GM19397 (cell line): ENCODE measurements at regions not wholly inside any gene's neighbourhood (a gene's known extent, or its start where the extent isn't known, plus 50 kb on each side); places are given as distances from the start of the nearest gene placed in this dataset.
"Not testable (repeated sequence)": the region's sequence is repeated elsewhere in the genome, so short reads cannot be mapped to it uniquely, and the experiment has no call there.

Experiments
- ATAC-seq: cut with Tn5 transposase; IDR thresholded peaks from one replicate; pipeline ENCODE4 v1.9.1; 2021; ENCODE audit warnings: mild to moderate bottlenecking, moderate library complexity; ENCODE audit not compliant: unreplicated experiment

DNA sequence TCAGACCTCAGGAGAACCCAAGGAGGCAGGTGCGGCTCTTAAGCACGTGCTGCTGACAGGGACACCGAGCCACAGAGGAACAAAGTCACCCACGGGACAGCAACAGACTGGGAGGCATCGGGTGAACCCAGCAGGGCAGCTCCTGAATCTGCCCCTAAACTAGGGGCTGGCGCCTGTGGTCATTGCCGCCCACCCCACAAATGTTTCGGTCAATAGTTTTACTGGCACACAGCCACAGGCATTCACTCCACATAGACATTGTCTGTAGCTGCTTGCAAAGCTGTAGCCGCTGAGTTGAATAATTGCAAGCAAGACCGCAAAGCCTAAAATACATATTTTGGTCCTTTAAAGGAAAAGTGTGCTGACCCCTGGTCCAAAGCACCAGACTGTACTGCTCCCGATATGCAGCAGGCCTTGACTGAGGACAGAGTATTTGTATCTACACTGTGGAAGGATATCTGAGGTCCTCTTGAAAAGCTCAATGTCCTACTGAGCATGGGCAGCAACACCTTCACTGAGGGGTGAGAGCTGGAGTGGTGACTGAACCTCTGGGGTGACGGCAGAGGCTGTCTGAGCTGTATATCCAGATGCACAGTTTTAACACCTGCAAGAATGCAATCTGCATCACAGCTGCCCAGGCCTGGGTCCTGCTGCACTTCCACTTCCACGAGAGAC is 310.3 kb downstream of the THBS2 start:
- ATAC-seq, result no peak

- no peak for ATAC-seq
Measured at GRCh38 chr6:168942646-168943045, 311.0 kb downstream of the THBS2 start.

- no peak for ATAC-seq
Measured at GRCh38 chr6:168941036-168941435, 312.6 kb downstream of the THBS2 start.

- ATAC-seq, result no peak
Measured at GRCh38 chr6:168939796-168940195, 313.9 kb downstream of the THBS2 start.

DNA sequence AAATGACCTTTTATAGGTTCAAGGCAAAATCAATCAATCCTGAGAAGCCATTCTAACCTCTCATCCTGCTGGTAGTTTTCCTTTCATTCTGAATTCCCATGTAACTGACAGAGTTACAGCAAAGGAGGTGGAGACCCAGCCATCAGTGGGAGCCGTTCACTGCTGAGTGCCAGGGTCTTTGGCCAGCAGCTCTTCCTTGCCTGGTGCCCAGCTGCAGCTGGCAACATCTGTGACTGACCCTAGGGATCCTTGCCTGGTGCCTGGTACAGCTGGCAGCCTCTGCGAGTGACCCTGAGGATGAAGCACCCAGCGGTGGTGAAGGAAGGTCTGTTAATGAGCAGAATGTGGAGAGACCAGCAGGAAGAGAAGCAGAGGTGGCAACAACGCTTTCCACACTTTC is 314.6 kb downstream of the THBS2 start:
- no peak for ATAC-seq

- ATAC-seq, result no peak
Measured at GRCh38 chr6:168938546-168938945, 315.1 kb downstream of the THBS2 start.

DNA sequence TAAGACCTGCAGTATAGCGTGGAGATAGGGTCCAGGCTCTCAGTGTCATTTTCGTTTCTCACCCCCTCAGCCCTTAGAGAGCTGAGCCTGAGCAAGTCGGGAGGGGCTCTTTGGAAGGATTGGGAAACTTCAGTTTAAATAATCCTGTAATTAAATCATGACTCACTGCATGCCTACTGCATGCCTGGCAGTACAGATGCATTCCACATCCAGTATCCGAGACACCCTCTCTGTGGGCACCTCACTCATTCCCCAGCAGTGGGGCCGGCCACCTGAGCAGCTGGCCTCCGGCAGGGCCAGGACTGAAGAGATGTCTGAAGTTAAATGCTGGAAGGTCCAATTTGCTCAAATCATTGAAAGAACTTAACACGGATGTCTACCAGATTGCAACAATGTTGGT is 316.6 kb downstream of the THBS2 start:
- ATAC-seq, result no peak

GRCh38 chr6:168935628-168936010 is 318.0 kb downstream of the THBS2 start:
- no peak for ATAC-seq

DNA sequence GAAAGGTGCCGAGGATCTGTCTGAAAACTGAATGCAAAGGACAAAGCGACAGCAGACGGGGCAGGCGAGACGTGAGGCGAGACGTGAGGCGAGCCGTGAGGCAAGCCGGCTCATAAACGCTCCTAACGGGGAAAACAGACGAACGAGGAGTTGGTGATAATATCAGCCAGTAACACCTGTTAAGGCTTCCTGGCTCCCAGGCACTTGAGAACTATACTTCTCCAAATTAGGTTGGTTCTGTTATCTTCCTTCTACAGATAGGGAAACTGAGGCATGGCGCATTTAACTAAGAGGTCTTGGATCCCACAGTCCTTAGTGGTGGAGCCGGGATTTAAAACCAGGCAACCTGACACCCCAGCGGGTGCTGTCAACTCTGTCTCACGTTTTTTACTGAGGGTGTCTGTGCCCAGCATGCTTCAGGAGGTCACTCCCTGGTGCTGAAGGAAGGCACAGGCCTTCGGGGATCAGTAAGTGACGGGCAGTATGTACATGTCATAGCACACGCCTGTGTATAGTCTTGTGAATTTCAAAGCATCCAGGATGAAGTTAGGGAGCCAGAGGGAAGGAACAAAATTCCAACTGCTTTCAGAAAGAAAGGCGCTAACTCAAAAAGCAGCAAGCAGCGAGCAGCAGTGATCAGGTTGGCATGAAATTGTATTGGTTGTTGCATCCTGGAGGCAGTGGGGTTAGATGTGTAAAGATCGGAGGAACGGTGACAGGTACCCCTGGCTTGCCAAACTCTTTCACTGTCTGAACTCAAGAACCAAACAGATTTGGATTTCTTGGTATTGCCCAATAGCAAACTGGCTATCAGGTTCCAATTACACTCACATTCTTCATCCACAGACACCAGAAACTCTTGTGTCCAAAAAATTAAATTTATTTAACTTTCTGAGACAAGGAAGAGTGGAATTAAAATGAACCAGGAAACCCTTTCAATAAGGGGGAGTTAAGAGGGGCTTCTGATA is 318.7 kb downstream of the THBS2 start:
- no peak for ATAC-seq

- not testable (repeated sequence) for ATAC-seq
Measured at GRCh38 chr6:168932171-168932570, 321.5 kb downstream of the THBS2 start.

GRCh38 chr6:168931072-168931471 is 322.6 kb downstream of the THBS2 start:
- not testable (repeated sequence) for ATAC-seq

GRCh38 chr6:168929871-168930450 is 323.7 kb downstream of the THBS2 start:
- ATAC-seq, result no peak

DNA sequence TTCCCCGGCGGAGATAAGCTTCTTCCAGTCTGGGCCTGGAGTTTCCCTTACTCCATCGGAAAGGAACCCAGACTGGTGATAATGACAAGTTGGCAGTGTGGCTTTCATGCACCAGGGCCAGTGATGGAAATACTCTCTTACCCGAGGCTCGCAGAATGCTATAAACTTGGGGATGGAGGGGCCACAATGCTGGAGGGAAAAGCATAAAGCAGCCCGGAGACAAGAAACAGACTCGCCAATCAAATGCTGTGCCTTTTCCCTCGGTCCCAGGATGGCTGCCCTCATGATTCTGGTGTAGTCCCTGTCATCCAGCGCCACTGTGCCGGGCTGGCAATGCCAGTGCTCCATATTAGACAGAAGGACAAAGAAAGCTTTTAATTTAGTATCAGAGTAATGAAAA is 325.6 kb downstream of the THBS2 start:
- no peak for ATAC-seq

DNA sequence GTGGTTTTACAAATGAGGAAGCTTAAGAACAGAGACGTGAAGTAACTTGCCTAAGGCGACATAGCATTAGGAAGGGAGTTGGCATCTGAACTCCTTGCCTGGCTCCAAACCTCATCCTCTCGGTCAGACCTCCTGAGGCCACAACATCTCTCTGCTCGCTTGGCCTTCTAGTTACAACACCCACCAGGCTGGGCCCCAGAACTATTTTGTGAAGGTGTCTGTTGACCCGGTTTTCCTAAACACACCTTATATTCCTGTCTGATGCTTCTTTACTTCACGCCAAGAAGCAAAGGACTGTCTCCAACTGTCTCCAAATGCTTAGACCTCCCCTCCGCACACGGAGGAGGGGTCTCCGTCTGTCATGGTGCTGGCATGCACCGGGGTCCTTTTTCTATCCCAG is 326.6 kb downstream of the THBS2 start:
- no peak for ATAC-seq

DNA sequence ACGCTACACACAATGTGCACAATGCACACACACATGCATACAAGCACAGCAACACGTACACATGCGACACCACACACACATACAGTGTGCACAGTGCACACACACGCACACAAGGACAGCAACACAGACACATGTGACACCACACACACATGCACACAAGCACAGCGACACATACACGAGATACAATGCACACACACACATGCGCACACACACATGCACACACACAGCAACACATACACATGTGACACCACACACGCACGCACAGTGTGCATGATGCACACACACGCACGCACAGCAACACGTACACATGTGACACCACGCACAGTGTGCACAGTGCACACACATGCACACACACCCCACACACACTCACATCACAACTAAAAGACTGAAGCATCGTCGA is 327.3 kb downstream of the THBS2 start:
- ATAC-seq, result no peak

GRCh38 chr6:168925671-168926070 is 328.0 kb downstream of the THBS2 start:
- ATAC-seq, result no peak

DNA sequence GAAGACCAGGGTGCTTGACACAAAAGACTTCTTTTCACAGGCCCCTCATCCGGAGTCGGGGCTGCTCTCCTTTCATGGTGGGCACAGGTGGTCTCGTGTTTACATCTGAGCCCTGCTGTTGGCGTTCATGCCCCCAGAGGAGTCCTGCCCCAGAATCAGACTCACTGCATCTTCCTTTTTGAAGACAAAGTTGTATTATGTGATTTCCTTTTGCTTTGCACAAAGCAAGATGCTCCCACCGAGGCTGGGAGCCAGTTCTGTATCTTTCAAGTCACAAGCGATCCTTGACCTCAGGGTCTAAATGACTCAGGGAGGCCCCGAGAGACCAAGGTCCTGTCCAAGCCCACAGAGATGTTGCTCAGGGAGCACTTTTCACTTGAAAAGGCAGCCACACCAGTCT is 330.5 kb downstream of the THBS2 start:
- no peak for ATAC-seq

GRCh38 chr6:168922436-168922835 is 331.2 kb downstream of the THBS2 start:
- ATAC-seq, result no peak

DNA sequence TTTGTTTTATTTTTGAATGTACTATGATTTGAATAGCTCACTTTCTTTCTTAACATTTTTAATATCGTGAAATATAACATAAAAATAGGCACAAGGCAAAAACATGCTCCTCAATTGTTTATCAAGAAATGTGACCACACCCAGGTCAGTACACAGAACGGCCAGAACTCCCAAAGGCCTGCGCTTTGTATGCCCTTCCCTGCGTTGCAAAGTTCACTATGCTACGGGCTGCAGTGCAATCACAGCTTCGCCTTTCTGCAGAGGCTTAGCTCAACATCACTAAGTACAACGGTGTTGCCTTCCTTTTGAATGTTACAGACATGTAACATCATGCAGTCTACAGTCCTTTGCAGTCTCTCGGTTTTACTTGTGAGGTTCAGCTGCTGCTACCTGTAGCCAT is 333.4 kb downstream of the THBS2 start:
- ATAC-seq, result no peak

- no peak for ATAC-seq
Measured at GRCh38 chr6:168919470-168920179, 334.0 kb downstream of the THBS2 start.

GRCh38 chr6:168916576-168917211 is 337.0 kb downstream of the THBS2 start:
- no peak for ATAC-seq
